IMR-90 (cell line): ENCODE measurements at regions not wholly inside any gene's neighbourhood (a gene's known extent, or its start where the extent isn't known, plus 50 kb on each side); places are given as distances from the start of the nearest gene placed in this dataset.

Experiments
- ATAC-seq: fragments of 200-7000 bp; cut with Tn5 transposase; 2 replicates; pipeline ENCODE4 v1.9.1; 2020; ENCODE audit warnings: low read depth, mild to moderate bottlenecking, moderate library complexity
- BruUV-seq: library from RNA; stranded (reverse); fragments of 400-500 nt; replicated peaks from 2 replicates; lab custom pipeline; 2021; lab: Mats Ljungman, UMichigan
- CTCF ChIA-PET: fragments of 300-600 bp; formaldehyde crosslinking; extraction: SDS; loops from one replicate; lab custom pipeline; 2021; ENCODE audit warnings: antibody characterized with exemption; lab: Yijun Ruan, JAX
- POLR2A ChIA-PET: fragments of 300-600 bp; sonication (Branson Sonifier 250); formaldehyde crosslinking; loops from one replicate; lab custom pipeline; 2022; ENCODE audit warnings: antibody characterized with exemption; ENCODE audit not compliant: unreplicated experiment; lab: Charles Lee
- DNase-seq: peaks from one replicate; pipeline ENCODE4 v3.0.0; 2013
- H2AFZ ChIP-seq: replicated peaks from 2 replicates; pipeline ENCODE3; 2013; ENCODE audit warnings: low read length, mild to moderate bottlenecking; ENCODE audit not compliant: poor library complexity
- H2AK5ac ChIP-seq: 2 replicates; pipeline ENCODE4 v1.6.1; 2013; ENCODE audit warnings: low read depth, low read length, inconsistent platforms
- H2AK9ac ChIP-seq: replicated peaks from 2 replicates; pipeline ENCODE3; 2013; ENCODE audit warnings: mild to moderate bottlenecking, low read depth, low read length, moderate library complexity; ENCODE audit not compliant: poor library complexity
- H2BK120ac ChIP-seq: 2 replicates; pipeline ENCODE4 v1.6.1; 2013; ENCODE audit warnings: low read depth, low read length, inconsistent platforms
- H2BK15ac ChIP-seq: 3 replicates; pipeline ENCODE4 v1.6.1; 2013; ENCODE audit warnings: low read depth, low read length, inconsistent platforms
- H2BK20ac ChIP-seq: 2 replicates; pipeline ENCODE4 v1.6.1; 2013; ENCODE audit warnings: low read depth, mild to moderate bottlenecking, inconsistent platforms, low read length, moderate library complexity
- H2BK5ac ChIP-seq: 2 replicates; pipeline ENCODE4 v1.6.1; 2013; ENCODE audit warnings: mild to moderate bottlenecking, low read depth, low read length, inconsistent platforms; ENCODE audit not compliant: poor library complexity, severe bottlenecking
- H3K14ac ChIP-seq: replicated peaks from 2 replicates; pipeline ENCODE4 v1.6.1; 2013; ENCODE audit warnings: low read depth, low read length, inconsistent platforms
- H3K18ac ChIP-seq: 2 replicates; pipeline ENCODE4 v1.6.1; 2013; ENCODE audit warnings: low read depth, low read length, control low read depth
- H3K23ac ChIP-seq: 2 replicates; pipeline ENCODE4 v1.6.1; 2013; ENCODE audit warnings: low read depth, low read length, inconsistent platforms
- H3K27ac ChIP-seq: 2 replicates; pipeline ENCODE4 v1.5.1; 2013; ENCODE audit warnings: mild to moderate bottlenecking, control low read depth, low read length; ENCODE audit not compliant: insufficient read depth
- H3K27me3 ChIP-seq: 2 replicates; pipeline ENCODE4 v1.6.1; 2013; ENCODE audit warnings: low read length; ENCODE audit not compliant: control insufficient read depth, insufficient read depth
- H3K36me3 ChIP-seq: 2 replicates; pipeline ENCODE4 v1.6.1; 2013; ENCODE audit warnings: low read length, mixed read lengths; ENCODE audit not compliant: control insufficient read depth, insufficient read depth
- H3K4ac ChIP-seq: 2 replicates; pipeline ENCODE4 v1.6.1; 2013; ENCODE audit warnings: low read depth, low read length, inconsistent platforms
- H3K4me1 ChIP-seq: 2 replicates; pipeline ENCODE4 v1.6.1; 2013; ENCODE audit warnings: low read length, mixed read lengths; ENCODE audit not compliant: control insufficient read depth, insufficient read depth
- H3K4me2 ChIP-seq: 2 replicates; pipeline ENCODE4 v1.6.1; 2013; ENCODE audit warnings: low read depth, mild to moderate bottlenecking, control low read depth, low read length, moderate library complexity
- H3K4me3 ChIP-seq: 2 replicates; pipeline ENCODE4 v1.5.1; 2013; ENCODE audit warnings: low read depth, mild to moderate bottlenecking, control low read depth, low read length, moderate library complexity; ENCODE audit not compliant: insufficient read depth
- H3K56ac ChIP-seq: 2 replicates; pipeline ENCODE4 v1.6.1; 2013; ENCODE audit warnings: low read length, inconsistent platforms; ENCODE audit not compliant: insufficient read depth; ENCODE audit errors: extremely low read depth
- H3K79me1 ChIP-seq, 2 experiments: 2 replicates each; pipeline ENCODE4 v1.6.1; 2013; ENCODE audit warnings: low read length in 2 of 2, inconsistent platforms in 1 of 2, low read depth in 1 of 2
- H3K9ac ChIP-seq: 2 replicates; pipeline ENCODE4 v1.6.1; 2013; ENCODE audit warnings: low read depth, low read length, control low read depth
- H3K9me1 ChIP-seq: 2 replicates; pipeline ENCODE4 v1.6.1; 2013; ENCODE audit warnings: low read length, inconsistent platforms; ENCODE audit not compliant: insufficient read depth
- H3K9me3 ChIP-seq: 2 replicates; pipeline ENCODE4 v1.6.1; 2013; ENCODE audit warnings: low read length; ENCODE audit not compliant: control insufficient read depth, insufficient read depth
- H4K20me1 ChIP-seq: 2 replicates; pipeline ENCODE4 v1.6.1; 2013; ENCODE audit warnings: low read length, inconsistent platforms; ENCODE audit not compliant: insufficient read depth
- H4K5ac ChIP-seq: 2 replicates; pipeline ENCODE4 v1.6.1; 2013; ENCODE audit warnings: mild to moderate bottlenecking, low read depth, low read length, control low read depth
- H4K8ac ChIP-seq, 2 experiments: 2 replicates each; pipeline ENCODE4 v1.6.1; 2013; ENCODE audit warnings: low read depth in 2 of 2, low read length in 2 of 2, control low read depth in 1 of 2, inconsistent platforms in 1 of 2
- H4K91ac ChIP-seq: 2 replicates; pipeline ENCODE4 v1.6.1; 2013; ENCODE audit warnings: low read depth, low read length, inconsistent platforms; ENCODE audit not compliant: insufficient read depth
- BHLHE40 ChIP-seq: fragments of 150-350 bp; IDR thresholded peaks from 2 replicates; pipeline ENCODE4 v1.6.1; 2016; ENCODE audit warnings: mild to moderate bottlenecking, low read depth, low read length
- CEBPB ChIP-seq: IDR thresholded peaks from 2 replicates; pipeline ENCODE4 v1.6.1; 2012; ENCODE audit warnings: low read depth, low read length, improper control_type of control experiment
- CHD1 ChIP-seq: IDR thresholded peaks from 2 replicates; pipeline ENCODE4 v1.6.1; 2012; ENCODE audit warnings: low read depth, low read length, improper control_type of control experiment
- FOS ChIP-seq: fragments of 150-350 bp; IDR thresholded peaks from 2 replicates; pipeline ENCODE4 v1.6.1; 2016; ENCODE audit warnings: low read depth, low read length
- MAFK ChIP-seq: IDR thresholded peaks from 2 replicates; pipeline ENCODE4 v1.6.1; 2012; ENCODE audit warnings: low read depth, low read length, improper control_type of control experiment
- MAZ ChIP-seq: IDR thresholded peaks from 2 replicates; pipeline ENCODE4 v1.6.1; 2012; ENCODE audit warnings: low read depth, mild to moderate bottlenecking, low read length, improper control_type of control experiment, moderate library complexity, borderline replicate concordance
- MXI1 ChIP-seq: IDR thresholded peaks from 2 replicates; pipeline ENCODE4 v1.6.1; 2012; ENCODE audit warnings: low read depth, mild to moderate bottlenecking, low read length, moderate library complexity, borderline replicate concordance
- NFE2L2 ChIP-seq: fragments of 150-350 bp; IDR thresholded peaks from 2 replicates; pipeline ENCODE4 v1.6.1; 2016; ENCODE audit warnings: low read depth, mild to moderate bottlenecking, low read length
- POLR2A ChIP-seq: IDR thresholded peaks from 2 replicates; pipeline ENCODE4 v1.6.1; 2012; ENCODE audit warnings: mild to moderate bottlenecking, low read depth, low read length
- RAD21 ChIP-seq: IDR thresholded peaks from 2 replicates; pipeline ENCODE4 v1.6.1; 2012; ENCODE audit warnings: low read length, improper control_type of control experiment
- RCOR1 ChIP-seq: IDR thresholded peaks from 2 replicates; pipeline ENCODE4 v1.6.1; 2012; ENCODE audit warnings: mild to moderate bottlenecking, low read length, improper control_type of control experiment; ENCODE audit not compliant: insufficient replicate concordance
- RFX5 ChIP-seq: IDR thresholded peaks from 2 replicates; pipeline ENCODE4 v1.8.0; 2012; ENCODE audit warnings: low read depth, mild to moderate bottlenecking, low read length, moderate library complexity
- SMC3 ChIP-seq: fragments of 150-350 bp; IDR thresholded peaks from 2 replicates; pipeline ENCODE4 v1.6.1; 2016; ENCODE audit warnings: low read depth, mild to moderate bottlenecking, antibody characterized with exemption, low read length, moderate library complexity
- WGBS, 2 experiments: methylation state at CpG; one replicate each; pipeline versions ENCODE4 v1.1.5 to v1.1.7; 2013; ENCODE audit warnings: missing lambda C conversion rate in 2 of 2; ENCODE audit not compliant: insufficient read length in 1 of 2; ENCODE audit errors: extremely low coverage in 2 of 2; 5-methylcytosine and 5-hydroxymethylcytosine counted together
- dilution Hi-C: fragments of 300-500 bp; cut with HindIII; formaldehyde crosslinking; loops from one replicate; pipeline ENCODE4 v1.14.3; 2018; ENCODE audit warnings: low sequenced_read_pairs; ENCODE audit not compliant: unreplicated experiment
- in situ Hi-C: fragments of 300-500 bp; cut with MboI; formaldehyde crosslinking; loops from 3 replicates; pipeline ENCODE4 v1.14.3; 2019; ENCODE audit warnings: low sequenced_read_pairs, inconsistent platforms, mixed read lengths
- intact Hi-C: fragments of 100-400 bp; cut with micrococcal nuclease; formaldehyde crosslinking; loops from 2 replicates; pipeline ENCODE4 v1.10.0; 2022
- TF ChIP-seq, protein P1 (sequence below): fragments of 150-350 bp; IDR thresholded peaks from 2 replicates; pipeline ENCODE4 v1.6.1; 2017; ENCODE audit warnings: mild to moderate bottlenecking, antibody characterized with exemption, low read length, low read depth
- TF ChIP-seq, protein P2 (sequence below): fragments of 150-350 bp; IDR thresholded peaks from 2 replicates; pipeline ENCODE4 v1.6.1; 2016; ENCODE audit warnings: low read depth, mild to moderate bottlenecking, low read length, moderate library complexity, borderline replicate concordance
- TF ChIP-seq, protein P3 (sequence below): conservative IDR thresholded peaks from 2 replicates; pipeline ENCODE4 v1.5.1; 2012; ENCODE audit warnings: mild to moderate bottlenecking, low read depth, low read length, improper control_type of control experiment

DNA sequence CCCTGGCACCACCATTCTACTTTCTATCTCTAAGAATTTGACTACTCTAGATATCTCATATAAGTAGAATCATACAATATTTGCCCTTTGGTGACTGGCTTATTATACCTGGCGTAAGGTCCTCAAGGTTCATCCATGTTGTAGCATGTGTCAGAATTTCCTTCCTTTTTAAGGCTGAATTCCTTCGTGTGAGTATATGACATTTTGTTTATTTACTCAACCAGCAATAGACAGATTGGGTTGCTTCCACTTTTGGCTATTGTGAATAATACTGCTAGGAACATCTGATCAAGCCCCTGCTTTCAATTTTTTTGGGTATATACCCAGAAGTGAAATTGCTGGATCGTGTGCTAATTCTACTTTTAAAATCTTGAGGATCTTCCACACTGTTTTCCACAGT lies 232.8 kb upstream of the MCHR2 start:
- no peak overlapping the region for H4K5ac ChIP-seq
- DNase-seq, result no peak
- H3K9ac ChIP-seq, result no peak overlapping the region
- H2BK120ac ChIP-seq, result no peak overlapping the region
- no peak overlapping the region for H3K27ac ChIP-seq
- H2AFZ ChIP-seq, result no peak overlapping the region
- TF ChIP-seq, protein P1, sequence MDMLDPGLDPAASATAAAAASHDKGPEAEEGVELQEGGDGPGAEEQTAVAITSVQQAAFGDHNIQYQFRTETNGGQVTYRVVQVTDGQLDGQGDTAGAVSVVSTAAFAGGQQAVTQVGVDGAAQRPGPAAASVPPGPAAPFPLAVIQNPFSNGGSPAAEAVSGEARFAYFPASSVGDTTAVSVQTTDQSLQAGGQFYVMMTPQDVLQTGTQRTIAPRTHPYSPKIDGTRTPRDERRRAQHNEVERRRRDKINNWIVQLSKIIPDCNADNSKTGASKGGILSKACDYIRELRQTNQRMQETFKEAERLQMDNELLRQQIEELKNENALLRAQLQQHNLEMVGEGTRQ, result no peak
- TF ChIP-seq MAFK, result no peak
- TF ChIP-seq RAD21, result no peak
- no peak for TF ChIP-seq POLR2A
- TF ChIP-seq CHD1, result no peak
- TF ChIP-seq, protein P2, sequence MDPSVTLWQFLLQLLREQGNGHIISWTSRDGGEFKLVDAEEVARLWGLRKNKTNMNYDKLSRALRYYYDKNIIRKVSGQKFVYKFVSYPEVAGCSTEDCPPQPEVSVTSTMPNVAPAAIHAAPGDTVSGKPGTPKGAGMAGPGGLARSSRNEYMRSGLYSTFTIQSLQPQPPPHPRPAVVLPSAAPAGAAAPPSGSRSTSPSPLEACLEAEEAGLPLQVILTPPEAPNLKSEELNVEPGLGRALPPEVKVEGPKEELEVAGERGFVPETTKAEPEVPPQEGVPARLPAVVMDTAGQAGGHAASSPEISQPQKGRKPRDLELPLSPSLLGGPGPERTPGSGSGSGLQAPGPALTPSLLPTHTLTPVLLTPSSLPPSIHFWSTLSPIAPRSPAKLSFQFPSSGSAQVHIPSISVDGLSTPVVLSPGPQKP, result no peak
- TF ChIP-seq BHLHE40, result no peak
- TF ChIP-seq SMC3, result no peak
- TF ChIP-seq, protein P3, sequence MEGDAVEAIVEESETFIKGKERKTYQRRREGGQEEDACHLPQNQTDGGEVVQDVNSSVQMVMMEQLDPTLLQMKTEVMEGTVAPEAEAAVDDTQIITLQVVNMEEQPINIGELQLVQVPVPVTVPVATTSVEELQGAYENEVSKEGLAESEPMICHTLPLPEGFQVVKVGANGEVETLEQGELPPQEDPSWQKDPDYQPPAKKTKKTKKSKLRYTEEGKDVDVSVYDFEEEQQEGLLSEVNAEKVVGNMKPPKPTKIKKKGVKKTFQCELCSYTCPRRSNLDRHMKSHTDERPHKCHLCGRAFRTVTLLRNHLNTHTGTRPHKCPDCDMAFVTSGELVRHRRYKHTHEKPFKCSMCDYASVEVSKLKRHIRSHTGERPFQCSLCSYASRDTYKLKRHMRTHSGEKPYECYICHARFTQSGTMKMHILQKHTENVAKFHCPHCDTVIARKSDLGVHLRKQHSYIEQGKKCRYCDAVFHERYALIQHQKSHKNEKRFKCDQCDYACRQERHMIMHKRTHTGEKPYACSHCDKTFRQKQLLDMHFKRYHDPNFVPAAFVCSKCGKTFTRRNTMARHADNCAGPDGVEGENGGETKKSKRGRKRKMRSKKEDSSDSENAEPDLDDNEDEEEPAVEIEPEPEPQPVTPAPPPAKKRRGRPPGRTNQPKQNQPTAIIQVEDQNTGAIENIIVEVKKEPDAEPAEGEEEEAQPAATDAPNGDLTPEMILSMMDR, result no peak
- no peak for TF ChIP-seq MXI1
- TF ChIP-seq FOS, result no peak
- no peak for TF ChIP-seq CEBPB
- no peak for TF ChIP-seq MAZ
- TF ChIP-seq RFX5, result no peak
- no peak for TF ChIP-seq NFE2L2
- TF ChIP-seq RCOR1, result no peak
- no TSS peak for BruUV-seq
- intact Hi-C loops (loop anchor here (5.0 kb wide), 1 partner anchor 220 kb away; no protein-coding TSS in a partner anchor), dilution Hi-C loops (no loop called here), in situ Hi-C loops (no loop called here)
- no peaks in the 10 kb centered on the region for H3K36me3 ChIP-seq
- H4K8ac ChIP-seq, result no peak overlapping the region
- no peak overlapping the region for H3K14ac ChIP-seq
- H3K4me1 ChIP-seq, result peaks cover 2% of the 10 kb centered on the region; the same call in 1 of the 2 replicates
- no CpG with 5 or more reads among the region's 3 CpGs for WGBS, 2 experiments
- no peak overlapping the region for H3K23ac ChIP-seq
- H3K4ac ChIP-seq, result no peak overlapping the region
- H3K4me3 ChIP-seq, result no peak overlapping the region
- no peak for ATAC-seq
- H2AK5ac ChIP-seq, result no peak overlapping the region
- H2BK15ac ChIP-seq, result no peak overlapping the region
- POLR2A ChIA-PET, result no interaction called here
- CTCF ChIA-PET, result no interaction called here
- no peaks in the 10 kb centered on the region for H3K27me3 ChIP-seq
- H2BK20ac ChIP-seq, result no peak overlapping the region
- H2BK5ac ChIP-seq, result no peak overlapping the region
- H3K56ac ChIP-seq, result no peak overlapping the region
- H2AK9ac ChIP-seq, result no peak overlapping the region
- no peaks in the 10 kb centered on the region for H3K9me3 ChIP-seq
- no peaks in the 10 kb centered on the region for H3K79me1 ChIP-seq
- H4K91ac ChIP-seq, result no peak overlapping the region
- H3K4me2 ChIP-seq, result no peak overlapping the region
- H4K20me1 ChIP-seq, result no peaks in the 10 kb centered on the region
- H3K18ac ChIP-seq, result no peak overlapping the region
- no peaks in the 10 kb centered on the region for H3K9me1 ChIP-seq
